ENCODE measurements at regions not wholly inside any gene's neighbourhood (a gene's known extent, or its start where the extent isn't known, plus 50 kb on each side); places are given as distances from the start of the nearest gene placed in this dataset.

DNA sequence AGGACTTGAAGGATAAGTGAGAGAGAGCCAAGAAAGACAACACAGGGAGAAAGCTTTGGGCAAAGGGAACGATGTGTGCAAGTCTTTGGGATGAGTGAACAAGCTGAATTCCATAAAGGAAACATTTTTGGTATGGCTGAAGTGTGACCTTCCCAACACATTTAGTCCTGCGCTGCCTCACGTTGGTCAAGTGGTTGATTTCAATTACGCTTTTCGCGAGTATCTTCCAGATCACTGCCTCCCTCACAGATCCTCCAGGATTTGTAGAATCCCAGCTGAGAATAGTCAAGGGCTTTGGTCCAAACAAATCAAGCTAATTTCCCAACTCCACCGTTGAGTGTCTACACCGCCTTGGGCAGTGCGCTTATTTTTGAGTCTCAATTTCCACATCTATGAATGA is 338.4 kb upstream of the ADAMTS9 start (continued):
- TF ChIP-seq ZNF433 (tag by site-specific recombination; IDR thresholded peaks at IDR 0.05; ENCODE audit: low read depth) (no peak), HOXC10 (CRISPR knock-in tag; IDR thresholded peaks at IDR 0.05) (no peak), ZNF664 (tag by site-specific recombination; IDR thresholded peaks at IDR 0.05) (no peak), ZNF202 (tag by site-specific recombination; IDR thresholded peaks at IDR 0.05; ENCODE audit: borderline replicate concordance) (no peak), MEIS1 (CRISPR knock-in tag; IDR thresholded peaks at IDR 0.05; ENCODE audit: borderline replicate concordance) (no peak), ZNF140 (tag by site-specific recombination; IDR thresholded peaks at IDR 0.05) (no peak), SP2 (tag by site-specific recombination; IDR thresholded peaks at IDR 0.05) (no peak), ZFP3 (tag by site-specific recombination; IDR thresholded peaks at IDR 0.05; ENCODE audit: low read depth) (no peak)
- TF ChIP-seq, protein P1, sequence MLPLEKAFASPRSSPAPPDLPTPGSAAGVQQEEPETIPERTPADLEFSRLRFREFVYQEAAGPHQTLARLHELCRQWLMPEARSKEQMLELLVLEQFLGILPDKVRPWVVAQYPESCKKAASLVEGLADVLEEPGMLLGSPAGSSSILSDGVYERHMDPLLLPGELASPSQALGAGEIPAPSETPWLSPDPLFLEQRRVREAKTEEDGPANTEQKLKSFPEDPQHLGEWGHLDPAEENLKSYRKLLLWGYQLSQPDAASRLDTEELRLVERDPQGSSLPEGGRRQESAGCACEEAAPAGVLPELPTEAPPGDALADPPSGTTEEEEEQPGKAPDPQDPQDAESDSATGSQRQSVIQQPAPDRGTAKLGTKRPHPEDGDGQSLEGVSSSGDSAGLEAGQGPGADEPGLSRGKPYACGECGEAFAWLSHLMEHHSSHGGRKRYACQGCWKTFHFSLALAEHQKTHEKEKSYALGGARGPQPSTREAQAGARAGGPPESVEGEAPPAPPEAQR (tag by site-specific recombination; IDR thresholded peaks at IDR 0.05), result no peak
- TF ChIP-seq, protein P2, sequence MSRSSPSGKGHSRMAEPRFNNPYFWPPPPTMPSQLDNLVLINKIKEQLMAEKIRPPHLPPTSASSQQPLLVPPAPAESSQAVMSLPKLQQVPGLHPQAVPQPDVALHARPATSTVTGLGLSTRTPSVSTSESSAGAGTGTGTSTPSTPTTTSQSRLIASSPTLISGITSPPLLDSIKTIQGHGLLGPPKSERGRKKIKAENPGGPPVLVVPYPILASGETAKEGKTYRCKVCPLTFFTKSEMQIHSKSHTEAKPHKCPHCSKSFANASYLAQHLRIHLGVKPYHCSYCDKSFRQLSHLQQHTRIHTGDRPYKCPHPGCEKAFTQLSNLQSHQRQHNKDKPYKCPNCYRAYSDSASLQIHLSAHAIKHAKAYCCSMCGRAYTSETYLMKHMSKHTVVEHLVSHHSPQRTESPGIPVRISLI (tag by site-specific recombination; IDR thresholded peaks at IDR 0.05), result no peak

DNA sequence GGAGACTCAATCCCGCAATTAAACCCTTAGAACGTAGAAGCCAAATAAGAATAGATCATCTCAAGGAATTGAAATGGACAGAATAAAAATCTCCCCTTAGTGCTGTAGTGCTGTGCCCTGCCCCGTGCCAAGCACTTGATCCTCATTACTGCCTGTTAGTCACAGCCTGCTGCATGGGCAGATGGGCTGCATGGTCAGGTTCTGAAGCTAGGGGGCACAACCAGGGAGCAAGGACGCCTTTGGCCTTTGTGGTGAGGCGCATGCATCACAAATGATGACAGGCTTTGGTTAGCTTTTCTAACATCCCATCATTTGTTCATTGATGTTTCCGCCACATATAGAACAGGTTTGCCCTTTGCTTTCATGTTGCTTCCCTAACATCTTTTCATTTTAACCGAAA is 336.3 kb upstream of the ADAMTS9 start:
- H3K9me3 ChIP-seq (ENCODE audit: control insufficient read depth, insufficient read depth, low read depth, low read length), result no peaks in the 10 kb centered on the region
- ChIA-PET POLR2A (no interaction called here), CTCF (interaction anchor here (0.9 kb wide), 1 partner anchor 9 kb away, joined by 4 read pairs; no protein-coding TSS in a partner anchor)

DNA sequence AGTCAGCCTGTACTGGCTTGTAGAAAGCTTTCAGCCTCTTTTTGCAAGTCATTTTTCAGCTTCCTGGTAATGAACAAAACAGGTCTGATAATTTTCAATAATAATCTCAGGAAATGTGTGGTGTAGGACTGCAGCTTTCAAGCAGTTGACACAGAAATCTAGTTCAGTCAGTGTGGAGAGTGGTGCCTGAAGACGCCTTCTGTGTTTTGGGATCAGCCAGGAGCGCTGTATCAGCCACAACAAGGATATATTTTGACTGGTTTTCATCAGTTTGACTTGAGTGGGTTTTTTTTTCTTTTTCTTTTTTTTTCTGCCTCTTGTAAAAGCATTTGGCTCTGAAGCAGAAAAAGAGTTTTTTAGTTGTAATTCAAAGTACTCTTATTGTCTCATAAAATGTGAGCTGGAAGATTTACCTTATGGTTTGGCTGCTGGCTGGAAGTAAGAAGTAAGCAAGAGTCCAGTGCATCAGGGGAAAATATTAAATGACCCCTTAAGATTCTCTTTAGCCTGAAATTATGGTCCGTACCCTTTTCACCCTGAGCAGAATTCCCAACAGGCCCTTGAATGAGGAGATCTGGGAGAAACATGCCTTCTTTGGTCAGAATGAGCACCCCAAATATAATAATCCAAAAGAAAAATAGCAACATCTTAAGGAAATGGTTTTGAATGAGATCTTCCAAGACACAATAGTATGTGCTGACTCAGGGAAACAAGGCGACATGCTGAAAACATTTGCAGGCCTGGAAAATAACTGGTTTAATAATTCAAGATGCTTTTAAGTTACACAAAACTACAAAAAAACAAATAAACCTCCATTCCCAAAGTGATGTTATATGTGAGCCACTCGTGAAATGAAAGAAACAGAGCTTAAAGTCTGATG is 332.7 kb upstream of the ADAMTS9 start:
- Histone ChIP-seq H3K27ac (ENCODE audit: extremely low read depth, low read depth, low read length) (no peak overlapping the region), H3K9me3 (ENCODE audit: control insufficient read depth, insufficient read depth, low read depth, low read length) (no peaks in the 10 kb centered on the region), H3K36me3 (ENCODE audit: control insufficient read depth in 2 of 2, insufficient read depth in 1 of 2, low read length in 2 of 2) (no peaks in the 10 kb centered on the region), H3K4me3 (ENCODE audit: low read depth, low read length) (no peak overlapping the region), H3K4me1 (ENCODE audit: control insufficient read depth, insufficient read depth, low read length) (peaks cover 5% of the 10 kb centered on the region)
- TF ChIP-seq ZNF544 (tag by site-specific recombination; IDR thresholded peaks at IDR 0.05) (no peak), ZNF292 (tag by site-specific recombination; IDR thresholded peaks at IDR 0.05; ENCODE audit: borderline replicate concordance, low read depth) (no peak)
- TF ChIP-seq, protein P3, sequence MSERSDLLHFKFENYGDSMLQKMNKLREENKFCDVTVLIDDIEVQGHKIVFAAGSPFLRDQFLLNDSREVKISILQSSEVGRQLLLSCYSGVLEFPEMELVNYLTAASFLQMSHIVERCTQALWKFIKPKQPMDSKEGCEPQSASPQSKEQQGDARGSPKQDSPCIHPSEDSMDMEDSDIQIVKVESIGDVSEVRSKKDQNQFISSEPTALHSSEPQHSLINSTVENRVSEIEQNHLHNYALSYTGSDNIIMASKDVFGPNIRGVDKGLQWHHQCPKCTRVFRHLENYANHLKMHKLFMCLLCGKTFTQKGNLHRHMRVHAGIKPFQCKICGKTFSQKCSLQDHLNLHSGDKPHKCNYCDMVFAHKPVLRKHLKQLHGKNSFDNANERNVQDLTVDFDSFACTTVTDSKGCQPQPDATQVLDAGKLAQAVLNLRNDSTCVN (tag by site-specific recombination; optimal IDR thresholded peaks at IDR 0.05), result no peak
- CTCF ChIA-PET, result interaction anchor here (0.6 kb wide), 1 partner anchor 1110 kb away, joined by 3 read pairs; no protein-coding TSS in a partner anchor
- POLR2A ChIA-PET, result no interaction called here

More for the DNA sequence above, 336.3 kb upstream of the ADAMTS9 start:
- H3K4me3 ChIP-seq (ENCODE audit: low read depth, low read length), result no peak overlapping the region
- H3K4me1 ChIP-seq (ENCODE audit: control insufficient read depth, insufficient read depth, low read length), result peaks cover 5% of the 10 kb centered on the region
- H3K27ac ChIP-seq (ENCODE audit: extremely low read depth, low read depth, low read length), result no peak overlapping the region
- no peak for TF ChIP-seq ZNF324 (tag by site-specific recombination; IDR thresholded peaks at IDR 0.05)
- no peak for TF ChIP-seq ZNF660 (tag by site-specific recombination; IDR thresholded peaks at IDR 0.05)
- no peak for TF ChIP-seq TRIM28 (IDR thresholded peaks at IDR 0.05; ENCODE audit: borderline replicate concordance, low read length)
- TF ChIP-seq REPIN1 (tag by site-specific recombination; IDR thresholded peaks at IDR 0.05; ENCODE audit: low read depth), result no peak
- TF ChIP-seq ZNF350 (tag by site-specific recombination; IDR thresholded peaks at IDR 0.05), result no peak
- no peak for TF ChIP-seq MYNN (tag by site-specific recombination; IDR thresholded peaks at IDR 0.05; ENCODE audit: borderline replicate concordance)
- TF ChIP-seq ZNF501 (tag by site-specific recombination; IDR thresholded peaks at IDR 0.05), result no peak
- no peak for TF ChIP-seq SALL2 (tag by site-specific recombination; IDR thresholded peaks at IDR 0.05; ENCODE audit: borderline replicate concordance)
- TF ChIP-seq ZNF426 (tag by site-specific recombination; IDR thresholded peaks at IDR 0.05), result no peak
- no peak for TF ChIP-seq ZNF600 (tag by site-specific recombination; IDR thresholded peaks at IDR 0.05)
- no peak for TF ChIP-seq ZNF391 (tag by site-specific recombination; IDR thresholded peaks at IDR 0.05; ENCODE audit: borderline replicate concordance, low read depth)
- H3K36me3 ChIP-seq (ENCODE audit: control insufficient read depth in 2 of 2, insufficient read depth in 1 of 2, low read length in 2 of 2), result no peaks in the 10 kb centered on the region

All from HEK293 (cell line).